ENCODE measurements at regions not wholly inside any gene's neighbourhood (a gene's known extent, or its start where the extent isn't known, plus 50 kb on each side); places are given as distances from the start of the nearest gene placed in this dataset.

DNA sequence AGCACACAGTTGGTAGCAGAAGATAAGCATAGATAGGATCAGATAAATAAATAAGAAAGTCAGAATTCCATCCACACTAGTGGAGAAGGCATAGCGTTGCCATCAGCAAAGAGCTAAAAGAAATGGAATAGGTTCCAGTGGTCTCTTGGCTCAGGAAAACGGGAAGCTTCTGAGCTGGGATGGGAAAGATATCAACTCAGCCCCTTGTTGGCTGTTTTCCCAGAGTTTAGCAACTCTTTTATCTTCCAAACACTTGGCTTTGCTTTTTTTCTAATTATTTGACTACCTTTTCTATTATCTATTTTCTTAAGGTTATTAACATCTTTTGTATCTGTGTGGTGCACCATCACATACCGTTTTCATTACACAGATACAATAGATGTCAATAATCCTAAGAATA, 445.7 kb upstream of the TRPC7 start:
- peak; percentile 23 for DNase-seq (ENCODE audit: low read depth)

DNA sequence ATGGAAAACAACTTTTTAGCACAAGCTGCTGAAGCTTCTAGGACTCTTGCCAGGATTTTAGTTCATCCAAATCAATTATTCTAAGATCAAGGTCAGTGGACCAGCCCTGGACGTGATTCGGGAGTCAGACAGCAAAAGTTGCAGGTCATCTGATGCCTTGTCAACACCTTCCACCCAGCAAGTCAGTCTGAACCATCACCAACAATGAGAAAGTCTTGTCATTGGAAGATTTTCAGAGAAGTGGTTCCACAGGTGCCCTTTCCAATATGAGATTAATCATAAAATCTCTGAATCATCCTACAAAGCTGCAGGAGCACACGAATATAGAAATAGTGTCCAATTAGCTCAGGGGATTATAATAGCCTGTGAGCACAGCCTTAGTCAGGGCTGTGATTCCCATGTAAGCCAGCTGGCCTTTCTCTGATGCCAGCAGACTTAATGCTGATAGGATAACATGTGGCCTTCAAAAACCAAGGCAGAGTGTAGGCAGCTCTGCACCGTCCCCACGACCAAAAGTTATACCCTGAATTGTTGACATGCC, 445.0 kb upstream of the TRPC7 start:
- DNase-seq (ENCODE audit: low read depth): peak; percentile 85

DNA sequence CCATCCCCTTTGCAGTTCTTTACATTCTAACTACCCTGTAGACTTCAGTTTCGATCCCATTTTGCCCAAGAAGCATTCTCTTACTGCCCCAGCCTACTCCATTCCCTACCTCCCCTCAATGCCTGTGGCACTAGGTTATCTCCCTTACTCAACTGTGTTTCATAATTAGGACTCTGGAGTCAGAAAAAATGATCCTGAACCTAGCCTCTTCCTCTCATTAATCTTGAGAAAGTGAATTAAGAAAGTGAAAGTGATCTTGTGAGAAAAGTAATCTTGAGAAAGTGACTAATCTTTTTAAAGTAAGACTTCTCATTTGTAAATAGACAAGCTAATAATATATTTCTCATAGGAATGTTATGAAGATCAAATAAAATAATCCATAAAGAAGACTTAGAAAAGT, 444.0 kb upstream of the TRPC7 start:
- no peak for DNase-seq (ENCODE audit: low read depth)

DNA sequence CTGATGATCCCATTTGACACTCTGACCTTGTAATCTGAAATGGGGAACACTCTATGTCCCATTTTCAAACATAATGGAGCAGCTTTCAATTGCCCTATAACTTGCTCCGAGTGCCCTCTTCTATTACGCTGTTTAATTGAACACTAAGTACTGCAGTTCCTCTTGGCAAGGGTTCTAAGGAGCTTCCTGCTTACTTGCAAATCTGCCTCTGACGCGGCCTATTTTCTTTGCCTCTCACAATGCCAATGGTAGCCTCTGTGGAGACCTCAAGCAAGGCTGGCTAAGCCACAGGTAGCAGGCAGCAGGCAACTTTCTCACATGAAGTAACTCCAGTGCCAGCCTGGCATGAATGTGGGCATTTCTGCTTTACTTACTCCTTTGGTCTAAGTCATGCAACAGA, 443.4 kb upstream of the TRPC7 start:
- DNase-seq (ENCODE audit: low read depth): no peak

DNA sequence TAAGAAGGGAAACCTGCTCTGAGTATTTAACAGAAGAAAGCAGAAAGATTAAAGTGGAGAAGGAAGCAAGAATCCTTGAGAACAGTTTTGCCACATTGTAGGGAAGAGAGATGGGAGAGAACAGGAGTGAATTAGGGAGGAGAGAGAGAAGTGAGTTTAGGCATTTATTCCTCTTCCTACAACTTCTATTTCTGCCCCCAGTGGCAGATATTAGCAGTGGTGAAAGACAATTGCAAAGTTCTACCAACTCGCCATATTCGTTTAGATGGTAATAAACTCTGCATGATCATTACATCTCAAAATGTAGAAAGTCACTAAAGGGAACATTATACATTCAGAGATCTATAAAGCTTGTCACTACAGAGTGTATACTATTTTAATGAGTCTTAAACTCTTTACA, 440.1 kb upstream of the TRPC7 start:
- DNase-seq (ENCODE audit: low read depth): no peak

DNA sequence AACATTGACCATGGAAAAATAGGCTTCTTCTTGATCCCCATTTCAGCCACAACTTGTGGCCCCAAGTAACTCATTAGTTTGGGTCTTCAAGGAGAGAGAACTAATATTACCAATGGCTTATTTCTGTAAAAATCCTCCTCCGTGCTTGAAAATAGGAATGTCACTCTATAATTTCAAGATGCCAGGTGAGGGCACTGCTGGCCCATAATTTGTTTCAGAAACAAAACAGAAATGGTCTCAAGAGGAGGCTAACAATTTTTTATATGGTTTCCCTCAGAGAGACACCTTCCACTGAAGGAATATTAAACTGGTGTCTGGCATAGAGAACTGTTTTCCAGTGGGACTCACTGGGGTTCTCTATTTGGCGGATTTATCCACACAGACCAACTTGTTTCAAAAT, 437.0 kb upstream of the TRPC7 start:
- peak; percentile 36 for DNase-seq (ENCODE audit: low read depth)

DNA sequence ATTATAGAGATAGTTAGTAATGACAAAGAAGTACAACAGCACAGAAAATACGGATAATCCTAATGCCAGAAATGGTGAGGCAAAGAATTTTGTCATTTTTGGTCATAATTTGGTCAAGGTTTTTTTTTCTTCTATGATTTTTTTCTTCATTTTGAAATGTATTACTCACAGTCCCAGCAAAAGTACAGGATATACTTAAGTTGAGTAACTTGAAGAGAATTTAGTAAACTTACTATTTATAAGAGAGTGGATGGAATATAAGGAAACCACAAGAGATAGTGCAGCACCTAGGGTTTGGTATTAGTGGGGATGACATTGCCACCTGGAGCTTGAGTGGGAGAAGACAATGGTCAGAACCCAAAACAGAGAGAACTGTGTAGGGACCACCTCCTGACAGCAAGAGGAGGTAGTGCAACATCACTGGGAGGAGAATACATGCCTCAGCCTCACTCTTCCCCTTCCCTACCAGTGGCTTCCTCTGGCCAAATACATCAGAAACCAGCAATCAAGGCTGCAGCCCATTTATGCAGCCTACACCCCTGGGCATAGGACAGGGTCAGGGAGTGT, 434.5 kb upstream of the TRPC7 start:
- peak; percentile 4 for DNase-seq (ENCODE audit: low read depth)

DNA sequence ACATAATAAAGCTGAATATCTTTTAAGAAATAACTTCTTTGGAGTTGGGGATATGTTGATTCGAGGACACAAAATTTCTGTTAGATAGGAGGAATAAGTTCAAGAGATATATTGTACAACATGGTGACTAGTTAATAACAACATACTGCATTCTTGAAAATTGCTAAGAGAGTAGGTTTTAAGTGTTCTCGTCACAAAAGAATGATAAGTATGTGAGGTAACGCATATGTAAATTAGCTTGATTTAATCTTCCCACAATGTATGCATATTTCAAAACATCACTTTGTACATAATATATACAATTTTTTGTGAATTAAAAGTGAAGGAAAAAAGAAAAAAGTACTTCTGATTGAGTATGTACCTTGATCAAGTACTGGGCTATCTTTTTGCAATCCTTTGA, 428.0 kb upstream of the TRPC7 start:
- peak; percentile 22 for DNase-seq (ENCODE audit: low read depth)

DNA sequence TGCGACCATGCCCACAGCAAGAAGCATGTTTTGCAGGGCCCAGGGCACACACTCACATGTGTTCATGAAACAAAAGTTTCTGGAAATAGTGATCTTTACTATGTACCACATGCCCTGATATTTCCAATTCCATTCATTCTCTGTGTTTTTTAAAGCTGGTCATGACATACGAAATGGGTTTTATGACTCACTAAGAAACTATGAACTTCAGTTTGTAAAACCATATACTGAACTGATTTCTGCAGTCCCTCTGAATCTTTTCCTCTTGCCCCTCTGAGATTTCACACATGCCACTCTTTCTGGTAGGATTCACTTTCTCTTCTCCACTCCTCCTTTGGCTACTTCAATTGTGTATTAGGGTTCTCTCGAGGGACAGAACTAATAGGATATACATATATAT, 416.1 kb upstream of the TRPC7 start:
- peak; percentile 56 for DNase-seq (ENCODE audit: low read depth)

DNA sequence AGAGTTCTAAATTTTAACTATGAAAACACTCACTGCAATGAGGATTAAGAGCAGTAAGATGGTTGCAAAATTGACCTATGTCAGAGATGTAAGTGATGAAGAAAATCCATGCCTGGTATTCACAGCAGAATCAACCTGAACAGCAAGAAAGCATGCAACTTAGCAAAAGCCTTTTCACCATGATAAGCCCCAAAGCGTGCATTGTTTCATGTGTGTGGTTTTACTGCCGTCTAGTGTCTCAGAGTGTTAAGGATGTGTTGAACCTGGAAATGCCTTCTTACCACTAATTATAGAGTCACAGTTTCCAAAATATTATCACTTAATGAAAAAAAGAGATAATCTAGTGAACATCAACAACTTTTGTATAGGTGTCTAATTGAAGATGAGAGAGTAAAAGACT, 415.2 kb upstream of the TRPC7 start:
- DNase-seq (ENCODE audit: low read depth): no peak

DNA sequence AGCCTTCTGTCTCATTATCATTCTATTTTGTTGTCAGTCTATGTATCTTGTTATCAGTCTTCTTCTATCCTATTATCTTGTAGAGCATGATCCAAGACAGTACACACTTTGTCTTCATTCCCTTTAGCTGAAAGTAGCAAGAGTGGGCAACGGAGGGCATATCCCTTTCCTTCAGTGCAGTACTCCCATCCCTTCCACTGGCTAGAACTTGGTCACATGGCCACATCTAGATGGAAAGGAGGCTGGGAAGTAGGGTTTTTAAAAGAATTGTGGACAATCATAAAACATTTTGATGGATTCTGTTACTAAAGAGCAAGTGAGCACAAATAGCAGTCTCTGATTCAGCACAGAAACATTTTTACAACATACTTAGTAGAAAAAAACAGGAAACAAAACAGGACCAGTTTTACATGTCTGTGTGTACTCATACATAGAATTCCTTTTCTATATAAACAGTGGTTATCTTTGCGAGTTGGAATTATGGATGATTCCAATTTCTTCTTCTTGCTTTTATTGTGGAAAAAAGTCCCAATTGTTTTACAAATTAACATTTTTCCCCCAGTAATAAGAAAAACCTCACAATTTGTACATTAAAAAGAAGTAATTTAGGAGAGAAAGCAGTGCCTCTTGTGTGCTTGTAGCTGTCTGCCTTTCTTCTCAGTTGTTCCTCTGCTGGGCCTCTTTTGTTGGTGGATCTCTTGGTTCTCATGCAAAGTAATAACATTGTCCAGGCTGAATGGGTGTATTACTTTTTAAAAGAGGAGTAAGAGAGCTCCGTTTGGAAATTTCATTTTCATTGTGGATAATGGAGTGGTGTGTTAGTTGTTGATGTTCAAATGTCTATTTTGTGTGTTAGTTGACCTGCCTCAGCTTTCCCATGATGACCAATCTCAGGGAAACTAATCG, 410.9 kb upstream of the TRPC7 start:
- DNase-seq (ENCODE audit: low read depth): peak; percentile 42

DNA sequence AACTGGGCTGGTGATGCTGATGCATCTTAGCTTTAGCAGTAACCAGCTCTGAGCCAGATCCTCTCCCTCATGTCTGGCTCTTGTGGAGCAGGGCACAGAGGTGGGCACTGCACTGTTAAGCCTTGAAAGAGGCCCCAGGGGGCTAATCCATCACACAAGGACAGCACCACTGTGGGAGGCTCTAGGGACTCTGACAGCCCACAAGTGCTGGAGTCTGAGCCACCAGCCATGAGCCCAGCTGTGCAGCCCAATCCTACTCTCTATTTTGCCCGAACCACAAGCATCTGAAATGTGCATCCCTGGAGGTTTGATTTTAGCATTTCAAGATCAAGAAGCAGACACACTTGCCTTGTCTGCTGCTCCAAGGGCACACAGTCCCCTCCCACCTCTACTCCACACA, 407.1 kb upstream of the TRPC7 start:
- no peak for DNase-seq (ENCODE audit: low read depth)

DNA sequence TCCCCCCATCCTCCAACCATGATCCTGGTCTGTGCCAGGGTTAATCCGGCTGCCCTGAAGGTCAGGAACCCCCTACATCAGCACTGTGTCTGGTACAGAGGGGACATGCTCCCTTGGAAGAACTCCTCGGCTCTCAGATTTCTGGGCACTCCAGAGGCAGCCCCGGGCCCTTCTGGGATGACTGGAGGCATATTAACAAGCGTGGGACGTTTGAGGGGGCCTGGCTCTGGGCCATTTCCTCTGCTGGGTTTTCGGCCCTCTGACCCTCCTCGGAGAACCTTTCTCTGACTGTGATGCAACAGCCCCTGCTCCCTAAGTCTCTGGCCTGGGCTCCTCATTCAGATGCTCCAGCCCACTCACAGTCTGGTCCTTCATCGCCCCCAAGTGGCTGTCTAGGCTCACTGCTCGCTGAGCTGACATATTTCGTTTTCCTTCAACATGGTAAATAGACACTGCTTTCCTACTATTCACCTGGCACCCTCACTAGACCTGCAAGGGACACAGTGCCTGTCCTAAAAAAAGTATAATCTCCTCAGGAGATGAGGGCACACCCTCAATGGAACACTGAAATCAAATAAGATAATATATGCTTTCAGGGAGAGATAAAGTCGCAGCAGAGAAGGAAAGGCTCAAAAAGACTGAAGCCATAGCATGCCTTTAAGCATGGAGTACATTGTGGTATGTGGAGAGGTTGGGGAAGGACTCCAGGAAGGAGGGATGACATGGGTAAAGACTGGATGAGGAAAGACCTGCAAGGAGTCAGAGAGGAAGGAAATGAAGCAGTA, 404.7 kb upstream of the TRPC7 start:
- DNase-seq (ENCODE audit: low read depth): peak; percentile 67

DNA sequence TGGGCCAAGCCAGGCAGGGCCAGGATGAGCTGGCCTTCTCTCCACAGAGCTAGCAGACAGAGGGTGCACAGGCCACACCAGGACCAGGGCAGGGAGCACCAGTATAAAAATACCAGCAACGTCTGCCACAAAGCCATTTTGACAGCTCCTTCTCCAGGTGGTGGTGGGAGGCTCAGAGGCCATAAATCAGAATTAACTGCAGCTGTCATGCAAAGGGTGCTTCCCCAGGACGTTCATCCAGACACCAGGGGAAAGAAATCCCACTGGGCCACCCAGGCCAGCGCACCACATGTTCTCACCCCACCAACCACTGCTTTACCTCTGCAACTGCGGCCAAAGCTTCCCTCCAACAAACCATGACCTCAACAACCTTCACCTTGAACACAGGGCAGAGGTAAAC, 403.7 kb upstream of the TRPC7 start:
- no peak for DNase-seq (ENCODE audit: low read depth)

DNA sequence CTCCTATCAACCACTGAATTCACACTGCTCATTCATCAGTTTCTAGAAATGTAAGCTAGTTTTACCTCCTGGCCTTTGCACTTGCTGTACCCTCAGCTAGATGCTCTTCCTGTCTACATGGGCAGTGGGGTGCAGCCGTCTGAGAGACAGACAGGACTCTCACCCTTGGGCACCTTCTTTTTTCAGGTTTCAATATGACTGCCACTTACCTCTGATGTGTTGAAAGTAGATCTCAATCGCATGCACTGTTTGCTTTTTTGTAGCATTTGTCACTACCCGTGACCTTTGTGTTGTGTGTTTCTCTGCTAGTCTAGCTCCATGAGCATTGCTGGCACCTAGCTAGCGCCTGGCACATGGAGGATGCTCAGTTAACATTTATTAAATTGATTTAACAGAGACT, 403.1 kb upstream of the TRPC7 start:
- no peak for DNase-seq (ENCODE audit: low read depth)

DNA sequence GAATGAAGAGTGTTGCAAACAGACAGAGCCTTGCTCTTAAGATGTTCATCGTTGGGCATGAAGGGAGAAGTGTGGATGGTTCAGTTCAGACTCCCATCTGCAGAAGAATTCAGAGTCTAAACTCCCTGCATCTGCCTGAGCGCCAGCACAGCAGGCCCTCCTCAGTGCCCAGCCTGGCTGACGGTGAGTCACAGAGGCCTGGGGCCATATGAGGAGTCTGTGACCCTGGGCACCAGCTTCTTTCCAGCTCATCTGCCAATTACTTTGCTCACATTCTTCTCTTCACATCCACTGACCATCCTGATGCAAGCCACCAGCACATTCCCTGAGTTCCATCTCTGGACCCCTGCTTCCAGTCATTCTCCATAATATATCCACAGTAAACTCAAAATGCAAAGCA, 401.1 kb upstream of the TRPC7 start:
- DNase-seq (ENCODE audit: low read depth): peak; percentile 50

DNA sequence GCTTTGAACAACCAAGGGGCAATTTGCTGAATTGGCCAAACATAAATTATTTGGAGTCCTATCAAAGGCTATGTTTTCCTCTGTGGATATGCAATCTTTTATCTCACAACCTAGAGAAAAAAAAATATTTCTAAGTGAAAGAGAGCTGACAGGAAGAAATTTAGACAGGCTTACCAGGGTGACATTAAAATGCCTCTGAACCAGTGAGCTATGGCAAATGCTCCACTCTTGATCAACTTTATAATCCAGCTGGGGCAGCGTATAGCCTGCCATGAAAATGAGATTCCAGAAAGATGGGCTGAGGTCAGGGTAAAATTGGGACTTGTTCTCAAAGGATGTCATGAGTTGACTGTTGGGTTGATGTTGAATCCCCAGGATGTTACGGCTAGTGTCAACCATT, 399.3 kb upstream of the TRPC7 start:
- DNase-seq (ENCODE audit: low read depth): no peak

DNA sequence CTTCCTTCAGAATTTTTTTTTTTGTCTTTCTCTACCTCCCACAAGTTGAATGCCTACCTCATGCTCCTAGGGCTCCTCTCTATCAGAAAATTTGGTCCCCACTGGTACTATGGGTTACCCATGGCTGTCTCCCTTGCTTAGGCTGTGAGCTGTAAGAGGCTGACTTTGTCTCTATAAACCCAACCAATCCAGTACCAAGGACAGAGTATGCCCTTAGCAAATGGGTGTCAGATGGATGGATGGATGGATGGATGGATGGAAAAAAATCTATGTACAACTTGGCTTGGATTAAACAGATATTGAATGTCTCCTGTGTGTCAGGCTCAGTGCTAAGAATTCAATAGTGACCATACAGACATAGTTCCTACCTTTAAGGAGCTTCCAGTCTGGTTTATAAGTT, 398.2 kb upstream of the TRPC7 start:
- DNase-seq (ENCODE audit: low read depth): no peak

DNA sequence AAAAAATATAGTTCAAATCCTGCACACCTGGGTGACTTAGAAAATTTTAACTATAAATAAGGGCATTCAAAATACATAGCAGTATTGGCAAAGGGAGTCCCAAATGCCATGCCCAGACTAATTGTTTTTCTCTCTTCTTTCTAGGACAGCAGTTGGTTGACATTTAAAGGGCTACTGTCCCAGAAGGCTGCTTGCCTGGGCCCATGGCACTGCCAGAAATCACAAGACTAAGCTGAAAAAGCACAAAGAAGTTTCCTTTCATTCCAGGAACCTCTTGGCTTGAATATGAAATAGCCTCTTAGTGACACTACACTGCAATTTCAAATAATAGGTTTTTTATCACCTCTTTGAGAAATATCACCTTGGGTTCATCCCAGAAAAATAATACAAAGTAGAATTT, 388.9 kb upstream of the TRPC7 start:
- DNase-seq (ENCODE audit: low read depth): no peak

DNA sequence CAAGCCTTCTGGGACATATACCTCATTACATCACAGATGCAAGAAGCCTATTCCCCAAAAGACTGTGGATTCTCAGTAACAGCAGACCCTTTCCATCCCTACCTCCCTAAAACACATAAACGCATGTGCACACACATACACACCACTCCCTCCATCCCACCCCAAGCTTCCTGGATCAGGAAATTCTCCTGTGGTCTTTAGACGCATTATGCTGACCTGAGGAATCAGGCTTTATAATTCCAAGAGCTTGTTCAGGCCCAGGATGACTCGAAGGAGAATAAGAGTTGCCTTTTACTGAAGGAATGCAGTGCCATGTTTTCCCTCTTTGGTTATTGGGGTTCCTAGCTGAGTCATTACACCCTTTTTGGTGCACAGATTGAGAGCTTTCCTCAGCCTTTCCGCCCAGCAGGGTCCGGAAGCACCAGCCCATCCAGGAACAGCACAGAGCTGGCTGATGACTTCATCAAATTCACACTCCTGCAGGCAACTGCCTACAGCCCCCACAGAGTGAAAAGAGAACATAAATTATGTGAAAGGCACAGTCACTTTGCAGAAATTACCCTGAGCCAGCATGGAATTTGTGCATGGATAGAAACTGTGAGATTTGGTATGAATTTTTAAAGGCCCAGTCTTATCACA, 385.0 kb upstream of the TRPC7 start:
- no peak for DNase-seq (ENCODE audit: low read depth)

DNA sequence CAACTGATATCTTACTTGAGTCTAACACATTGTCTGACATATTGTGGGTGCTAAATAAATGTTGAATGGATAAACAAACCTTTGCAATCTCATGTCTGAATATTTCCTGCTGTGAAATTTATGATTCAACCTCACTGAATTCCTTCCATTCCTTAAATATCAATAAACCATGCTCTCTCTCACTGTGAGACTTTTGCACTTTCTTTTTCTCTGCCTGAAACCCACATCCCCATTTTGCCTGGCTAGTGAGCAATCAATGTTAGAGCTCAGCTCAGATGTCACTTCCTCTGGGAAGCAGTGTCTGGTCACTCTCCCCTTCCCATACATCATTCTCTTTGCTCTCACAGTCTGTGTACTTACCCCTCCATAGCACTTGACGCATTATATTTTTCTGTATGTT, 383.7 kb upstream of the TRPC7 start:
- DNase-seq (ENCODE audit: low read depth): peak; percentile 15

DNA sequence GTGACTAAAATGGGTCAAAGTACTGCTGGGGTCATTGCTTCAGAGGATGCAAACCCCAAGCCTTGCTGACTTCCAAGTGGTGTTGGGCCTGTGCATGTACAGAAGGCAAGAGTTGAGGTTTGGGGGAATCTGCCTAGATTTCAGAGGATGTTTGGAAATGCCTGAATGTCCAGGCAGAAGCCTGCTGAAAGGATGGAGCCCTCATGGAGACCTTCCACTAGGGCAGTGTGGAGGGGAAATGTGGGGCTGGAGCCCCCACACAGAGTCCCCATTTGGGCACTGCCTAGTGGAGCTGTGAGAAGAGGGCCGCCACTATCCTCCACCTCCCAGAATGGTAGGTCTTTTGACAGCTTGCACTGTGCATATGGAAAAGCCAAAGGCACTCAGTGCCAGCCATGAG, 377.7 kb upstream of the TRPC7 start:
- no peak for DNase-seq (ENCODE audit: low read depth)

Measured in ELR (cell line).